CD14-positive monocyte (primary cell): ENCODE measurements at regions not wholly inside any gene's neighbourhood (a gene's known extent, or its start where the extent isn't known, plus 50 kb on each side); places are given as distances from the start of the nearest gene placed in this dataset.

ENCODE experiments used
- DNase-seq, 3 donors: peaks; one replicate each; pipeline ENCODE4 v3.0.0-alpha.2; 2011 to 2022
- H2AFZ ChIP-seq: 2 replicates; pipeline ENCODE4 v1.6.0; 2012; ENCODE audit warnings: mild to moderate bottlenecking, low read depth, low read length, inconsistent platforms; ENCODE audit not compliant: insufficient read depth, poor library complexity, severe bottlenecking
- H3K27ac ChIP-seq, 2 donors: 1 replicate in 1 of 2; 2 replicates in 1 of 2; pipeline ENCODE4 v1.5.1; 2012 to 2013; ENCODE audit warnings: low read length in 2 of 2, control low read depth in 1 of 2, inconsistent platforms in 1 of 2, low read depth in 1 of 2, mild to moderate bottlenecking in 1 of 2
- H3K27me3 ChIP-seq, 2 donors: one replicate each; pipeline versions ENCODE4 v1.6.0 to v1.6.1; 2011 to 2013; ENCODE audit warnings: low read length in 2 of 2; ENCODE audit not compliant: control insufficient read depth in 2 of 2, insufficient read depth in 2 of 2
- H3K36me3 ChIP-seq, 2 donors: replicated peaks in 1 of 2; 1 replicate in 1 of 2; 2 replicates in 1 of 2; pipeline versions ENCODE4 v1.5.1 to v1.6.1; 2012 to 2013; ENCODE audit warnings: low read length in 2 of 2, control low read depth in 1 of 2, inconsistent platforms in 1 of 2, mild to moderate bottlenecking in 1 of 2; ENCODE audit not compliant: insufficient read depth in 2 of 2, control insufficient read depth in 1 of 2
- H3K4me1 ChIP-seq, 2 donors: 1 replicate in 1 of 2; 2 replicates in 1 of 2; pipeline versions ENCODE4 v1.5.1 to v1.6.1; 2012 to 2013; ENCODE audit warnings: low read length in 2 of 2, control low read depth in 1 of 2, inconsistent platforms in 1 of 2, mild to moderate bottlenecking in 1 of 2, moderate library complexity in 1 of 2; ENCODE audit not compliant: insufficient read depth in 2 of 2, control insufficient read depth in 1 of 2
- H3K4me2 ChIP-seq: replicated peaks from 2 replicates; pipeline ENCODE3; 2012; ENCODE audit warnings: low read length, moderate library complexity, mild to moderate bottlenecking; ENCODE audit not compliant: poor library complexity, severe bottlenecking; ENCODE audit errors: extremely low read depth
- H3K4me3 ChIP-seq, 3 experiments: fragments of 200-600 bp in 1 of 3; sonication (generic) in 1 of 3; replicated peaks in 1 of 3; 1 replicate in 2 of 3; 2 replicates in 1 of 3; pipeline ENCODE4 v1.5.1; 2011 to 2013; ENCODE audit warnings: low read length in 3 of 3, mild to moderate bottlenecking in 3 of 3, control low read depth in 2 of 3, low read depth in 2 of 3, inconsistent platforms in 1 of 3, moderate library complexity in 1 of 3
- H3K79me2 ChIP-seq: 2 replicates; pipeline ENCODE4 v1.6.0; 2012; ENCODE audit warnings: mild to moderate bottlenecking, control low read depth, inconsistent platforms, low read length, moderate library complexity; ENCODE audit not compliant: insufficient read depth
- H3K9ac ChIP-seq: 2 replicates; pipeline ENCODE4 v1.6.0; 2017; ENCODE audit warnings: low read length, mild to moderate bottlenecking; ENCODE audit not compliant: insufficient read depth, poor library complexity, severe bottlenecking
- H3K9me3 ChIP-seq, 2 donors: replicated peaks in 1 of 2; 1 replicate in 1 of 2; 2 replicates in 1 of 2; pipeline versions ENCODE4 v1.5.1 to v1.6.1; 2012 to 2013; ENCODE audit warnings: low read length in 2 of 2, control low read depth in 1 of 2; ENCODE audit not compliant: control insufficient read depth in 1 of 2, insufficient read depth in 1 of 2
- H4K20me1 ChIP-seq: 2 replicates; pipeline ENCODE4 v1.6.0; 2012; ENCODE audit warnings: mild to moderate bottlenecking, low read length, control low read depth, moderate library complexity; ENCODE audit not compliant: insufficient read depth
- H3K27ac Mint-ChIP-seq, 7 donors: one replicate each; pipeline ENCODE4 v1.8.0; 2020; ENCODE audit warnings: mild to moderate bottlenecking in 7 of 7, mixed read lengths in 7 of 7, moderate library complexity in 6 of 7, inconsistent platforms in 2 of 7
- H3K27me3 Mint-ChIP-seq, 3 donors: one replicate each; pipeline ENCODE4 v1.8.0; 2021 to 2022; ENCODE audit warnings: low read depth in 3 of 3, mild to moderate bottlenecking in 3 of 3, mixed read lengths in 3 of 3, moderate library complexity in 3 of 3, inconsistent platforms in 1 of 3
- H3K36me3 Mint-ChIP-seq, 2 donors: one replicate each; pipeline ENCODE4 v1.8.0; 2020; ENCODE audit warnings: mixed read lengths in 2 of 2, inconsistent platforms in 1 of 2, mild to moderate bottlenecking in 1 of 2
- H3K4me1 Mint-ChIP-seq: one replicate; pipeline ENCODE4 v1.8.0; 2020; ENCODE audit warnings: mild to moderate bottlenecking, mixed read lengths
- H3K4me3 Mint-ChIP-seq, 2 donors: one replicate each; pipeline ENCODE4 v1.8.0; 2020; ENCODE audit warnings: mild to moderate bottlenecking in 2 of 2, mixed read lengths in 2 of 2, moderate library complexity in 1 of 2
- H3K9me3 Mint-ChIP-seq, 7 donors: one replicate each; pipeline ENCODE4 v1.8.0; 2020 to 2022; ENCODE audit warnings: mixed read lengths in 7 of 7, mild to moderate bottlenecking in 6 of 7, moderate library complexity in 6 of 7, inconsistent platforms in 2 of 7
- WGBS: methylation state at CpG from one replicate; pipeline ENCODE4 v1.1.5; 2013; ENCODE audit warnings: missing lambda C conversion rate; ENCODE audit not compliant: insufficient coverage; 5-methylcytosine and 5-hydroxymethylcytosine counted together
- intact Hi-C, 2 donors: fragments of 100-400 bp; cut with micrococcal nuclease; formaldehyde crosslinking; loops; one replicate each; pipeline versions ENCODE4 v1.15.0 to v1.15.1; 2023
- TF ChIP-seq, protein P1 (sequence below): fragments of 200-600 bp; IDR thresholded peaks from one replicate; pipeline ENCODE4 v1.8.0; 2022; ENCODE audit warnings: antibody characterized with exemption, mild to moderate bottlenecking

DNA sequence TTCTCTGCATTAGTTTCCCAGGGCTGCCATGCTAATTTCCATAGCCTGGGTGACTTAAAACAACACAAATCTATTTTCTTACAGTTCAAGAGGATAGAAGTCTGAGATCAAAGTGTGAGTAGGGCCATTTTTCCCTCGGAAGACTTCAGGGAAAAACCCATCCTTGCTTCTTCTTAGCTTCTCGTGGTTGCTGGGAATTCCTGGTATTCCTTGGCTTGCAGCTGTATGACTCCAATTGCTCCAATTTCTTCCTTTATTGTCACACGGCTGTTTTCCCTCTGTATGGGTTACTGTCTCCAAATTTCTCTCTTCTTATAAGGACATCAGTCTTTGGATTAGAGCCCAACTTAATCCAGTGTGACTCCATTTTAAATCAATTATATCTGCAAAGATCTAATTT, 128.4 kb upstream of the JAG1 start:
- TF ChIP-seq, protein P1, sequence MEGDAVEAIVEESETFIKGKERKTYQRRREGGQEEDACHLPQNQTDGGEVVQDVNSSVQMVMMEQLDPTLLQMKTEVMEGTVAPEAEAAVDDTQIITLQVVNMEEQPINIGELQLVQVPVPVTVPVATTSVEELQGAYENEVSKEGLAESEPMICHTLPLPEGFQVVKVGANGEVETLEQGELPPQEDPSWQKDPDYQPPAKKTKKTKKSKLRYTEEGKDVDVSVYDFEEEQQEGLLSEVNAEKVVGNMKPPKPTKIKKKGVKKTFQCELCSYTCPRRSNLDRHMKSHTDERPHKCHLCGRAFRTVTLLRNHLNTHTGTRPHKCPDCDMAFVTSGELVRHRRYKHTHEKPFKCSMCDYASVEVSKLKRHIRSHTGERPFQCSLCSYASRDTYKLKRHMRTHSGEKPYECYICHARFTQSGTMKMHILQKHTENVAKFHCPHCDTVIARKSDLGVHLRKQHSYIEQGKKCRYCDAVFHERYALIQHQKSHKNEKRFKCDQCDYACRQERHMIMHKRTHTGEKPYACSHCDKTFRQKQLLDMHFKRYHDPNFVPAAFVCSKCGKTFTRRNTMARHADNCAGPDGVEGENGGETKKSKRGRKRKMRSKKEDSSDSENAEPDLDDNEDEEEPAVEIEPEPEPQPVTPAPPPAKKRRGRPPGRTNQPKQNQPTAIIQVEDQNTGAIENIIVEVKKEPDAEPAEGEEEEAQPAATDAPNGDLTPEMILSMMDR = no peak
- intact Hi-C loops = no loop called here
- no peak overlapping the region for H3K9ac ChIP-seq
- DNase-seq = no peak
- Mint-ChIP-seq H3K27ac (no peak overlapping the region), H3K36me3 (no peaks in the 10 kb centered on the region), H3K27me3 (peaks cover 0 to 4% (median 1%) of the 10 kb centered on the region in 3 donors), H3K9me3 (peaks cover 0 to 5% (median 0%) of the 10 kb centered on the region in 7 donors), H3K4me1 (no peaks in the 10 kb centered on the region), H3K4me3 (no peak overlapping the region)
- no peaks in the 10 kb centered on the region for H3K36me3 ChIP-seq
- H3K4me1 ChIP-seq = no peaks in the 10 kb centered on the region
- H3K4me2 ChIP-seq = no peak overlapping the region
- whole genome bisulfite sequencing = 100% methylated on average over 1 of the region's 3 CpGs
- H3K27ac ChIP-seq = no peak overlapping the region
- H3K27me3 ChIP-seq = no peaks in the 10 kb centered on the region
- no peak overlapping the region for H3K4me3 ChIP-seq
- no peaks in the 10 kb centered on the region for H4K20me1 ChIP-seq
- no peaks in the 10 kb centered on the region for H3K9me3 ChIP-seq
- H3K79me2 ChIP-seq = no peaks in the 10 kb centered on the region
- H2AFZ ChIP-seq = no peak overlapping the region

GRCh38 chr20:10805764-10806163, 132.0 kb upstream of the JAG1 start:
- H3K27me3 ChIP-seq = no peaks in the 10 kb centered on the region
- 75% methylated on average over 2 of the region's 7 CpGs for WGBS
- no peak for DNase-seq
- H3K4me3 ChIP-seq = no peak overlapping the region
- H3K36me3 ChIP-seq = no peaks in the 10 kb centered on the region
- Mint-ChIP-seq H3K27ac (no peak overlapping the region), H3K4me1 (no peaks in the 10 kb centered on the region), H3K9me3 (peaks cover 0 to 10% (median 0%) of the 10 kb centered on the region in 7 donors), H3K27me3 (peaks cover 0 to 4% (median 1%) of the 10 kb centered on the region in 3 donors), H3K4me3 (no peak overlapping the region), H3K36me3 (no peaks in the 10 kb centered on the region)
- no peak overlapping the region for H2AFZ ChIP-seq
- TF ChIP-seq, protein P1 = no peak
- H4K20me1 ChIP-seq = no peaks in the 10 kb centered on the region
- H3K4me2 ChIP-seq = no peak overlapping the region
- peaks cover 0 to 3% of the 10 kb centered on the region in 2 donors for H3K9me3 ChIP-seq
- no peaks in the 10 kb centered on the region for H3K79me2 ChIP-seq
- no peak overlapping the region for H3K27ac ChIP-seq
- intact Hi-C loops = no loop called here
- H3K9ac ChIP-seq = no peak overlapping the region
- H3K4me1 ChIP-seq = no peaks in the 10 kb centered on the region
